HG03521 (cell line): ENCODE measurements at regions not wholly inside any gene's neighbourhood (a gene's known extent, or its start where the extent isn't known, plus 50 kb on each side); places are given as distances from the start of the nearest gene placed in this dataset.

Source experiments
- ATAC-seq: cut with Tn5 transposase; IDR thresholded peaks from one replicate; pipeline ENCODE4 v1.9.1; 2021; ENCODE audit warnings: mild to moderate bottlenecking, moderate library complexity; ENCODE audit not compliant: unreplicated experiment

DNA sequence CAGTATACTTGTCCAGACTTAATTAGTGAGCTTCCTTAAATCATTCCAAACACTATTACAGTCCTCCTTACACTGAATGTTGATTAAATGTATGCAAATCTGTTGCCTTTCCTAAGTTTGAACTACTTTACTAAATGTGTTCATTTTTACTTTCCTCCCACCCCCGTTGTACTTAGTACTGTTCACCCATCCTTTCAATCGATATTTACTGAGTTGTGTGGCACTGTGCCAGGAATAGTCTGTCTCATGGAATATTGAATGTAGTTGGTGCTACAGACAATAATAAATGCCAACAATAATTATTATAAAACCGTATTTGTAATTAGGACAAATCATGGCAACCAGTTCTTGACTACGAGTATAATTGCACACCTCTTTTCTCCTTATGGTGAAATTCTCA lies 335.7 kb downstream of the GPR37 start:
- ATAC-seq, result no peak

GRCh38 chr7:124428781-124429180 lies 336.8 kb downstream of the GPR37 start:
- ATAC-seq, result no peak

DNA sequence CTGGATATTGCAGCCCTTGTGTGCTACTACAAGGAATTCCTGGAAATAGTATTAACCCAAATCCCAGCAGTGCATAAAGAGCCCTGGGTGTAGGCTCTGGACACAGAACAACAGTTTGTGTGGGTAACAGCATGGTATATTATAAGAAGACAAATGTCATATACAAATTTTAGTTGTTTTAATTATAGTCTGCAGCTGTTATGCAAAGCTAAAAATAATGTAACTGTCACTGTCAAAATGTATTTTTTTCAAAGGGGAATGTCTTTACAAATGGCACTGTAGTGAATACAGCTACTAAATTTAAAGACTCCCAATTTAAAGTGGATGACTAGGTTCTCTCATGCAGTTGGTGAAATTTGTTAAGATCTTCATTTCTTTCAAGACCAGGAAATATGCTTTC lies 339.0 kb downstream of the GPR37 start:
- no peak for ATAC-seq

DNA sequence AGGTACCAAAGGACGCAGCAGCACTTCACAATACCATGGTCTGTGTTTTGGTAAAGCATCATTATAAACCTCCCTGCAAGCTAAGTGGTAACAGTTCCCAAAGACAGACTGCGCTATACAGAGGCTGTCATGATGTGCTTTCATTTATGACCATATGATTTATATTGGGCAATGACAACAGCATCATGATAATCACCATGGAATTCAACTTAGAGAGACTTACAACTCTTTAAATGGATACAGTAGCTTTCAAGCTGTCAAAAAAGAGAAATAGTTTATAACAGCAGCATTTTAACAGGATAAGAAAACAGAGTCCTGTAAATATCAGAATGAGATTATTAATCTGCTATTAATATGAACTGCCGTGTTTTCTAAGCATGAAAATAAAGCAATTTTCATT lies 341.7 kb downstream of the GPR37 start:
- no peak for ATAC-seq

- no peak for ATAC-seq
These were observed 343.5 kb downstream of the GPR37 start for GRCh38 chr7:124422081-124422480.

- ATAC-seq, result no peak
These were observed 345.2 kb downstream of the GPR37 start for GRCh38 chr7:124420367-124420766.

DNA sequence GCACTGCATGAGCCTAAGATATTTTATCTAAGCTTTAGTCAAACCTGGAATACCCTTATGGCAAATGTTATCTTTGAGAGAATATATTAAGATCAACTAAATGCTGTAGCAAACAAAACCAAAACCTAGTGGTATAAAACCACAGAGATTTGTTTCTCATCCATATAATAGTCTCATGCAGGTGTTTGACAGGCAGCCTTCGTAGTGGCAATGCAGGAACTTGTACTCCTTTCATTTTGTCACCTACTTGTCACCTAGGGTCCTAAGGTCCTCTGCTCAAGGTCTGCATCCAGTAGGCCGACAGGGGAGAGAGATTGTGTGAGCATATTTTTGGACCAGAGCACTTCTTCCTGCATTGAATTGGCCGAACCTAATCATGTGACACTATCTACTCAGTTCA lies 352.6 kb downstream of the GPR37 start:
- ATAC-seq, result no peak

DNA sequence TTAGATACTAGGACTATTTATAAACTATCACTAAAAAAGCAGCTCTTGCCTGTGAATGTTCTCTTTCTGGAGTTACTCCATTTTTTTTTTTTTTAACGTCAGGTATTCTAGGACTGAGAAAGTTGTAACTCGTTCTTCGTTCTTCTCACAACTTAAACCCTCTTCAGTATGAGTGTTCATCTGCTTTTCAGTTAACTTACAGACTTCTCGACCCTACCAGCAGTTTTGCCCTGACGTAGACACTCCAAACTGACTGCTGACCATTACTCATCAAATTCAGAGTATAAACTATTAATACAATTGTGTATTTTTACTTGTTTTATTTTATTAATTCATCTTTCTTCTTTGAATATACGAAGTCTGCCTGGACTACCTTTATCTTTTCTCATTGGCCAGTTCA lies 353.1 kb downstream of the GPR37 start:
- ATAC-seq, result no peak

GRCh38 chr7:124411796-124412195 lies 353.8 kb downstream of the GPR37 start:
- no peak for ATAC-seq

DNA sequence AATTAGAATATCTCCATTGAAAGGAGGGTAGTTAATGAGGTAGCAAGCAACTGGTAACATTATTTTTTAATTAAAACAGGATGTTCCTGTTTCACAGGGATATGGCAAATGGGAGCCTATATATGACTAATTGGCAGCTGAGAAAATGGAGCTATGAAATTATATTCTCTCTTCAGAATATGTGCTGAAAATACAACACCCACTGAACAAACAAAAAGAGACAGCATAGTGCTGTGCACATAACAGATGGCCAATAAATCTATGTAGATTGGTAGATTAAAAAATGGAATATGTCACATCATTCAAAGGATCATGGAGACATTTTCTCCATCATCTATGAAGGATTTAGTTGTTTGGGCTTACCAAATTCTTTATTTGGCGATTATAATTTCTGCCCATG lies 362.0 kb downstream of the GPR37 start:
- no peak for ATAC-seq

- ATAC-seq, result no peak
These were observed 362.5 kb downstream of the GPR37 start for GRCh38 chr7:124403112-124403511.

- no peak for ATAC-seq
These were observed 365.7 kb downstream of the GPR37 start for GRCh38 chr7:124399941-124400340.

DNA sequence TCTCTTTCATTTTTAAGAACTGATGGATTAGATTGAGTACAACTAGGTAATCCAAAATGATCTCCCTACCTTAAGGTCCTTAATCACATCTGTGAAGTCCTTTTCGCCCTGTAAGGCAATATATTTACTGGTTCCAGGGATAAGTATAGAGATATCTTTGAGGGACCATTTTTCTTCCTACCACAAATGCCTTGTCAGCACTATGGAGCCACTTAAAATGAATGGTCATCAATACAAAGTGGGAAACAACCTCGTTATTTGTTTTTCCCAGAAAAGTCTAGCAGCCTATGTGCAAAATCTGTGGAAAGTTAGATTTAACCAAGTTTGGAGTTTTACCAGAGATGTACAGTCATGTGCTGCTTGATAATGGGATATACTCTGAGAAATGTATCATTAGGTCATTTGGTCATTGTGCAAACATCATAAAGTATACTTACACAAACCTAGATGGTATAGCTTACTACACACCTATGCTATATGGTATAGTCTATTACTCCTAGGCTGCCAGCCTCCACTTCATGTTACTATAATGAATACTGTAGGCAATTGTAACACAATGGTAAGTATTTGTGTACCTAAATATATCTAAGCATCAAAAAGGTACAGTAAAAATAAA lies 366.2 kb upstream of the TMEM229A start:
- ATAC-seq, result no peak

DNA sequence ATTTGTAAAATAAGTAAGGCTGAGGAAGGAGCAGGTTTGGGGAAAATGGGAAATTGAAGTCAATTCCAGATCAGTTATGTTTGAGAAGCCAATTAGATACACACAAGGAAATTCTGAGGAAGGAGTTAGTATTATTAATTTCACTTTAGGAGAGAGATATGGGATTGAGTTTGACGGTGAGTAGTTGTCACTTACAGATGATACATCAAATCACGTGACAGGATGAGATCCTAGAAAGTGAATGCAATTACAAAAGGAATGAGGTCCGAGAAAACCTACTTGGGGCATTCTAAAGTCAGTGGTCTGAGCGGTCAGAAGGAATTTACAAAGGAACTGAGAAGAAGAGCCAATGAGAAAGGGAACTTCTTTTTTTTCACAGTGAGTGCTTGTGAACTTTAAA lies 364.3 kb upstream of the TMEM229A start:
- ATAC-seq, result no peak

DNA sequence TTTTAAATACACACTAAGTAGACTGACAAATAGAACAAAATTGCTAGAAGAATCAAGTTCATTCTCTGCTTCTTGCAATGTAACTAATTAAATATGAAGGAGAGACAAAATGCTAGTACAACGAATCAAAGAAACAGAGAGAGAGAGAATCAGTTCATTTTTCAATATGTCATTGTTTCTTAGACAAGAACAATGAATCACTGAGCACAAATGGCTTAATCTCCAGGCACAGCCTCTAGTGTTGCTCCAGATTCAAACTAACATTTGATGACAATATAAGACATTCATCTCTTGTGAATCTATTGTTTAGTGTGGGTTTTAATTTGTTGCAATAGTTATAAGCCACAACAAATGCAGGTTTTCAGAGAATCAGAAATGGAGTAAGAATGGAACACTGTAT lies 357.4 kb upstream of the TMEM229A start:
- ATAC-seq, result no peak

DNA sequence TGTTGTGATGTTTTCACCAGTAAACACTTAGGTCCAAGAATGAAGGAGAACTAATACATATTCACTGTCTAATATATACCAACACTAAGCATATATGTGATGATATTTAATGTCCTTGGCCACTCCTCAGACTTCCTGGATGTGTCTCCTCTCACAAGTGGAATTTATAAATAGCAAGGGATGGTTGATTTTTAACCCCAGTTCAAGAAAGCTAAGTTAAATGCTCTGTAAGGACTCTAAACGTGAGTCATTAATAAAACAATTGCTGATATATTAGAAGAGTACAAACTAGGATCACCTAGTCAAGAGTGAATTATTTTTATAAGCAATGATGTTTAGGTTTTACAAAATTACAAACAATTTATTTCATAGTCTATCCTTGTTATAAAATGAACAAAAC lies 355.9 kb upstream of the TMEM229A start:
- ATAC-seq, result no peak

DNA sequence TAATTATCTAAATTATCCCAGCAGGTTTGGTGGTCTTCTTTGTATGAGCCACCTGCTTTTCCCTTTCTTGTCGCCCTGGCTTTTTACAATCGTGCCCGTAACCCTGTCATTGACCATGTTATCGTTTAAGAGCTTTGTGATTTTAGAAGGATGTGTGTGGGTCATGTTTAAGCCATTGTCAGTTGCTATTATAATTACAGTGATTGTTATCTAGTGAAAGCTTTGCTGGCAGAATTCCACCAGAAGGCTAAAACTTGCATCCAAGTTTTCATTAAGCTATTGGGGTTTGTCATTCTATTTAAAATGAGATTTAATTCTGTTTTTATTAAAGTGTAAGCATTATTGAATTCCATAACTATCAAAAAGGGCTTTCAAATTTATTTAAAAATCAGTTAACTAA lies 354.2 kb upstream of the TMEM229A start:
- no peak for ATAC-seq

GRCh38 chr7:124379296-124379695 lies 346.4 kb upstream of the TMEM229A start:
- ATAC-seq, result no peak

DNA sequence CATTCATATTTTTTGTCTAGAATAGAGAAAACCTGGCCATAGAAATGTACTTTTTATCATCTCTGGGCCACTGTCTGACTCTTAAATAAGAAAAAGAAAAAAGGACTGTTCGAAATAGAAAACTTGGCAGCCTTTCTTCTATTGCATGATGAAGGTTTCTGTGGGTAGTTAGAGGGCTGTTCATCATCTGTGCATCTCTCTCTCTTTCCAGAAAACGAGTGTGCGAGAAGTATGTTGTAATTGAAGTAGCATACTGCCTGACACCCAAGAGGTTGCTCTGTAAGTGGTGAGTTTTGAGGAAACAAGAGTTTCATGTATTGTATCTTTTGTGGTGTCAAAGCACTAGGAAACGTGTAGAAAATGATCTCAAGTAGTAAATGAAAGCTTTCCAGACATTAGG lies 343.2 kb upstream of the TMEM229A start:
- ATAC-seq, result no peak

DNA sequence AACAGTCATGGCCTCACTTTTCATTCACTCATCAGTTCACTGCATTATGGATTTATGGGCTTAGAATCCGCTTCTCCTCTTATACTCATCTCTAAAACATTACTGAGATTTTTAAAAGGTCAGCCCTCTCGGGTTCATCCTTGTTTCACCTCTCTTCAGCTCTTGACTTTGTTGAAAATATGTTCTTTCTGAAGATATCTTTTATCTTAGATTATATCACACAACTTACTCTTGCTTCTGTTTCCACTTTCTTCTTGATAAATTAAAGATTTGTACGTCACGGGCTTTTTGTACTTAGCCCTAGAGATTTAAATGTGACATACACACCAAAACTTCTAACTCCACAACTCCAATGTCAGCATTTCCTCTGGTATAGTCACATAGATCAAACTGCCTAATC lies 342.5 kb upstream of the TMEM229A start:
- ATAC-seq, result no peak

GRCh38 chr7:124369310-124369709 lies 336.4 kb upstream of the TMEM229A start:
- ATAC-seq, result no peak

- ATAC-seq, result no peak
These were observed 333.3 kb upstream of the TMEM229A start for GRCh38 chr7:124366118-124366517.

DNA sequence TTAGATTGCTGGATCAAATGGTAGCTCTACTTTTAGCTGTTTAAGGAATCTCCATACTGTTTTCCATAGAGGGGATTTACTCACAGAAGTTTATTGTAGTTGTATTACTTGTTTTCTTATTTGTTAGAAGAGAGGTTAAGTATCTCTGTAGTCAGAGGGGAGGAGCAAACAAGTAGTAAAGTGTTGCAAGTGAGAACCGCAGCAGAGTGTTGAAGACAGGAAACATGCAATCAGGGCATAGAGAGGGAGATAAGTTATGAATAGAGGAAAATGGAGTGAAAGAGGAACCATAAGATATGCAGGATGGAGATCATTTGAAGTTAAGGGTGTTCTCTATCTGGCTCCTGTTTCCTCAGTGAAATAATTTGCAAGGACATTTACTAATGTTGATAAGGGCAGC lies 331.4 kb upstream of the TMEM229A start:
- ATAC-seq, result no peak

DNA sequence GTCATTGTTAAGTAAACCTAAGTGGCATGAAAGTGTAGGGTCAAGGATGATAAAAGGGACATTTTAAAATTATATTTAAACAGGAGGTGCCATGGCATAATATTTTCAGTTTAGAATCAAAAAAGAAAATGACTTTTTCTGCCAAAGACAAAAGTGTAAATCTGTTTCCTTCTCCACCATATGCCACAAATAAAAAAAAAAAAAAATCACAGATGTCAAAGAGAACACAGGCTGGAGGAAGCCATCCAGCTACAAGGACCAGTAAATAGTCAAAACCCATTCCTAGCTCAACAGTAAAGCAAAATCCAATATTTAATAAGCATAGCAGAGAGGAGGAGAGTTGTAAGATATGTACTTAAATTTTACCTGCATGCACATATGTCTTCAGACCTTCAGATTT lies 321.3 kb upstream of the TMEM229A start:
- no peak for ATAC-seq
